PC-9 (cell line): ENCODE measurements at regions not wholly inside any gene's neighbourhood (a gene's known extent, or its start where the extent isn't known, plus 50 kb on each side); places are given as distances from the start of the nearest gene placed in this dataset.
"Not testable (repeated sequence)": the region's sequence is repeated elsewhere in the genome, so short reads cannot be mapped to it uniquely, and the experiment has no call there.

ENCODE experiments used
- BruUV-seq: library from RNA; stranded (reverse); fragments of 400-500 nt; replicated peaks from 2 replicates; lab custom pipeline; 2021; lab: Mats Ljungman, UMichigan
- CTCF ChIA-PET: fragments of 300-600 bp; sonication (Branson Sonifier 250); formaldehyde crosslinking; loops from one replicate; lab custom pipeline; 2022; ENCODE audit warnings: antibody characterized with exemption; lab: Charles Lee
- POLR2A ChIA-PET: fragments of 300-600 bp; sonication (Branson Sonifier 250); formaldehyde crosslinking; loops from one replicate; lab custom pipeline; 2022; ENCODE audit warnings: antibody characterized with exemption; ENCODE audit not compliant: unreplicated experiment; lab: Charles Lee
- DNase-seq, 2 experiments: peaks; one replicate each; pipeline versions ENCODE4 v3.0.0 to v3.0.0-alpha.2; 2015 to 2022; ENCODE audit warnings: mixed read lengths in 1 of 2
- H2AFZ ChIP-seq: fragments of 200-600 bp; sonication (generic); 2 replicates; pipeline ENCODE4 v1.8.1; 2017; ENCODE audit warnings: antibody characterized with exemption
- H3F3A ChIP-seq: fragments of 200-600 bp; sonication (generic); 2 replicates; pipeline ENCODE4 v1.8.1; 2017; ENCODE audit warnings: antibody characterized with exemption, mild to moderate bottlenecking, low read depth; ENCODE audit not compliant: insufficient read depth
- H3K27ac ChIP-seq: fragments of 200-600 bp; sonication (generic); 2 replicates; pipeline ENCODE4 v1.6.1; 2016; ENCODE audit warnings: mixed run types
- H3K27me3 ChIP-seq: fragments of 200-600 bp; sonication (generic); 2 replicates; pipeline ENCODE4 v1.6.1; 2016; ENCODE audit warnings: low read depth, mixed run types; ENCODE audit not compliant: insufficient read depth
- H3K36me3 ChIP-seq: fragments of 200-600 bp; sonication (generic); 2 replicates; pipeline ENCODE4 v1.6.1; 2016; ENCODE audit warnings: low read depth, mixed run types
- H3K4me1 ChIP-seq: fragments of 200-600 bp; sonication (generic); replicated peaks from 2 replicates; pipeline ENCODE4 v1.6.1; 2016; ENCODE audit warnings: mixed run types; ENCODE audit not compliant: insufficient read depth
- H3K4me2 ChIP-seq: fragments of 200-600 bp; sonication (generic); 2 replicates; pipeline ENCODE4 v1.6.1; 2017; ENCODE audit warnings: mixed run types
- H3K4me3 ChIP-seq: fragments of 200-600 bp; sonication (generic); 2 replicates; pipeline ENCODE4 v1.6.1; 2016; ENCODE audit warnings: mixed run types
- H3K79me2 ChIP-seq: fragments of 200-600 bp; sonication (generic); 2 replicates; pipeline ENCODE4 v1.6.1; 2017; ENCODE audit warnings: low read depth, mixed run types
- H3K9me2 ChIP-seq: fragments of 200-600 bp; sonication (generic); 2 replicates; pipeline ENCODE4 v1.8.1; 2017; ENCODE audit warnings: mild to moderate bottlenecking; ENCODE audit not compliant: insufficient read depth
- H3K9me3 ChIP-seq: fragments of 200-600 bp; sonication (generic); 2 replicates; pipeline ENCODE4 v1.8.1; 2016; ENCODE audit warnings: low read depth; ENCODE audit not compliant: insufficient read depth
- H4K20me1 ChIP-seq: fragments of 200-600 bp; sonication (generic); 2 replicates; pipeline ENCODE4 v1.8.1; 2017; ENCODE audit not compliant: insufficient read depth
- CTCF ChIP-seq: fragments of 200-600 bp; sonication (generic); conservative IDR thresholded peaks from 2 replicates; pipeline ENCODE4 v1.6.1; 2017; ENCODE audit warnings: mixed run types, antibody characterized with exemption, mild to moderate bottlenecking, moderate library complexity
- EZH2 ChIP-seq: fragments of 200-600 bp; sonication (generic); IDR thresholded peaks from 2 replicates; pipeline ENCODE4 v1.8.0; 2017; ENCODE audit warnings: antibody characterized with exemption, low read depth
- intact Hi-C: fragments of 100-400 bp; cut with micrococcal nuclease; formaldehyde crosslinking; loops from one replicate; pipeline ENCODE4 v1.10.0; 2022; ENCODE audit not compliant: unreplicated experiment

- intact Hi-C loops, result no loop called here
- POLR2A ChIA-PET, result interaction anchor here (0.7 kb wide), 1 partner anchor 1488 kb away, joined by 5 read pairs; no protein-coding TSS in a partner anchor
- H3K27me3 ChIP-seq, result no peaks in the 10 kb centered on the region
Measured at GRCh38 chr20:58574469-58574868, 59.3 kb upstream of the APCDD1L start.

GRCh38 chr20:58573986-58574385 lies 58.8 kb upstream of the APCDD1L start:
- Histone ChIP-seq H3K36me3 (no peaks in the 10 kb centered on the region), H2AFZ (no peak overlapping the region), H3K9me3 (no peaks in the 10 kb centered on the region), H3K4me1 (no peaks in the 10 kb centered on the region), H4K20me1 (no peaks in the 10 kb centered on the region), H3F3A (peaks cover 4% of the 10 kb centered on the region; the same call in 1 of the 2 replicates), H3K27me3 (no peaks in the 10 kb centered on the region), H3K4me3 (no peak overlapping the region), H3K9me2 (no peaks in the 10 kb centered on the region; the same call in 1 of the 2 replicates), H3K4me2 (no peak overlapping the region), H3K27ac (no peak overlapping the region), H3K79me2 (no peaks in the 10 kb centered on the region)
- TF ChIP-seq CTCF (no peak), EZH2 (no peak)
- no TSS peak for BruUV-seq
- intact Hi-C loops, result no loop called here
- CTCF ChIA-PET, result no interaction called here
- no peak for DNase-seq
- POLR2A ChIA-PET, result interaction anchor here (0.7 kb wide), 1 partner anchor 1489 kb away, joined by 5 read pairs; no protein-coding TSS in a partner anchor

More at GRCh38 chr20:58574469-58574868, 59.3 kb upstream of the APCDD1L start:
- H4K20me1 ChIP-seq, result no peaks in the 10 kb centered on the region
- no peak overlapping the region for H3K4me3 ChIP-seq
- no peaks in the 10 kb centered on the region for H3K4me1 ChIP-seq
- no peak overlapping the region for H3K27ac ChIP-seq
- no peak overlapping the region for H3K4me2 ChIP-seq
- no peak for DNase-seq
- no peaks in the 10 kb centered on the region for H3K36me3 ChIP-seq
- H3F3A ChIP-seq, result peaks cover 4% of the 10 kb centered on the region; the same call in 1 of the 2 replicates
- CTCF ChIA-PET, result no interaction called here
- TF ChIP-seq EZH2, result no peak
- no peak for TF ChIP-seq CTCF
- no TSS peak for BruUV-seq
- H3K9me3 ChIP-seq, result no peaks in the 10 kb centered on the region
- no peaks in the 10 kb centered on the region for H3K79me2 ChIP-seq
- no peaks in the 10 kb centered on the region; the same call in 1 of the 2 replicates for H3K9me2 ChIP-seq
- no peak overlapping the region for H2AFZ ChIP-seq

- H3K4me2 ChIP-seq, result no peak overlapping the region
- intact Hi-C loops, result no loop called here
- no peak overlapping the region for H2AFZ ChIP-seq
- no peak for DNase-seq
- H3K4me1 ChIP-seq, result no peaks in the 10 kb centered on the region
- TF ChIP-seq EZH2 (no peak), CTCF (no peak)
- H3K4me3 ChIP-seq, result no peak overlapping the region
- no peaks in the 10 kb centered on the region for H3K79me2 ChIP-seq
- H3K27ac ChIP-seq, result no peak overlapping the region
- ChIA-PET CTCF (no interaction called here), POLR2A (no interaction called here)
- peaks cover 4% of the 10 kb centered on the region; the same call in 1 of the 2 replicates for H3F3A ChIP-seq
- H3K27me3 ChIP-seq, result no peaks in the 10 kb centered on the region
- H3K9me2 ChIP-seq, result no peaks in the 10 kb centered on the region; the same call in 1 of the 2 replicates
- H4K20me1 ChIP-seq, result no peaks in the 10 kb centered on the region
- BruUV-seq, result no TSS peak
- H3K36me3 ChIP-seq, result no peaks in the 10 kb centered on the region
- H3K9me3 ChIP-seq, result no peaks in the 10 kb centered on the region
Measured at GRCh38 chr20:58573257-58573656, 58.1 kb upstream of the APCDD1L start.

- H3K27me3 ChIP-seq, H3K4me1 ChIP-seq, POLR2A ChIA-PET, H3K4me2 ChIP-seq, H3K9me3 ChIP-seq, H3K27ac ChIP-seq, H3K36me3 ChIP-seq, H3F3A ChIP-seq, intact Hi-C loops, H3K4me3 ChIP-seq, H2AFZ ChIP-seq, H3K9me2 ChIP-seq, BruUV-seq, CTCF ChIA-PET, H4K20me1 ChIP-seq, H3K79me2 ChIP-seq, DNase-seq: not testable (repeated sequence)
Measured at GRCh38 chr20:58572428-58572763, 57.2 kb upstream of the APCDD1L start.
